NCI-H2196 (cell line): ENCODE measurements at regions not wholly inside any gene's neighbourhood (a gene's known extent, or its start where the extent isn't known, plus 50 kb on each side); places are given as distances from the start of the nearest gene placed in this dataset.
"Not testable (repeated sequence)": the region's sequence is repeated elsewhere in the genome, so short reads cannot be mapped to it uniquely, and the experiment has no call there.

Experiments
- DNase-seq: peaks from one replicate; lab custom pipeline; 2025; ENCODE audit not compliant: unreplicated experiment; lab: John Stamatoyannopoulos, UW

DNA sequence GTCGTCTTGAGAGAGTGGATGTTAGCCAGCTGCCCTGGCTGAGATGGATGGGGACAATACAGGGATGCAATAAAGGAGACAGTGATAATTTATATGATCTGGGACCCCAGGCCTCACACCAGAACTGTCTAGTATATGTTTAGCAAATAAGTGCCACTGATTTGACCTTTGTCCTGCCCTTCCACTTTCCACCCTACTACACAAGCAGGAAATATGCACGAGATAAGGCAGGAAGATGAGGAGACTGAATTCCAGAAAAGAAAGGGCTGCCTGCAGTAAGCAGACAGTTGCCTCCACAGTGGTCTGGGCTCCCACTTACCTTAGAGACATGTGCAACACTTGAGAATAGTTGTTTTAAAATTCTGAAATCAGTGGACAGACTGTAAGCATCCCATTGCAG is 80.2 kb upstream of the ZNF91 start:
- no peak for DNase-seq

DNA sequence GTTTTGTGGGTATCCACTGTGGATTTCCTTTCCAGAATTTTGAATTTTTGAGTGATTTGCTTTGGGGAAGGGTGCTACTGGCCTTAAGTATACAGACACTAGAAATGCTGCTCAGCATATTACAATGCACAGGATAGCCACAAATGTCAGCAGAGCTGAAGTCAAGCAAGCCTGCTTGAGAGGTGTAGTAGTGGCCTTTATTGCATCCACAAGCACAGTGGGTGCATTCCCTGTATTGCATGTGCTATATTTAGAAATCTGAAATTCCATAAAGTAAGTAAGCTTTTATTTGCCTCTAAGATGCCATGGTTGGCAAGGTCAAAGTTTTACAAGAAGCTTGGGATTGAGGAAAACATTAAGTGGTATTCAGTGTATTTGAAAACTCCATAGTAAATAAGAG is 79.5 kb upstream of the ZNF91 start:
- no peak for DNase-seq

DNA sequence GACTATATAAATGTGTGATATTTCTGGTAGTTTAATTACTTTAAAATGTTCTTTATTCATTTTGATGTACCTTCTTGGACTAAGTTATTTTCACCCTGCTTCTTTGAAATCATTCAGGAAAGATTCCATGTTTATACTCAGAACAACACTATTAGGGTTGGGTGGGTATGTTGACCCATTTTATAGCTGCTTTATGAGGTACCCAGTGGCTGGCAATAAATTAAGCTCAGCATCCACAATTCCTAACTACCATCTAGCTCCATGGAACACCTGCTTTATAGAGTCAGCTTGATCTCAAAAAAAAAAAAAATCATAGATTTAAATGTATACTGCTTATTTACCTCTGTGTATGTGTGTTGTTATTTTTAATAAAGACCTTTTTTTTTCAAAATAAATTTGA is 78.9 kb upstream of the ZNF91 start:
- no peak for DNase-seq

GRCh38 chr19:23470873-23471545 is 75.7 kb upstream of the ZNF91 start:
- no peak for DNase-seq

DNA sequence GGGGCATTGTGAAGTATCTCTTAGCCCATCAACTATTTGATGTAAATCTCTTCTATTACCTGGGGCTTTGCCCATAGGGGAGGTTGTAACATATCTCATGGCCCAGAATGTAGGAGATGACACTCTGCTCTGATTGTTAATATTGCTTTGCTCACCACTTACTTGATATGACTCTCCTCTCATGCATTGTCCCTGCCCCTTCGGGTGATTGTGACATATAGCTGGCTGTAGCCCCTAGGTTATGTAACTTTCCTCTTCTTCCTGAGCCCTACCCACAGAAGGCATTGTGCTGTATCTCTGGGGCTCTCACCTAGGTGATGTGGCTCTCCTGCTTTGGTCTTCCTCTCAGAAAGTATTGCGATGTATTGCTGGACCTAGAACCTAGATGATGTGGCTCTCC is 69.1 kb upstream of the ZNF91 start:
- not testable (repeated sequence) for DNase-seq

DNA sequence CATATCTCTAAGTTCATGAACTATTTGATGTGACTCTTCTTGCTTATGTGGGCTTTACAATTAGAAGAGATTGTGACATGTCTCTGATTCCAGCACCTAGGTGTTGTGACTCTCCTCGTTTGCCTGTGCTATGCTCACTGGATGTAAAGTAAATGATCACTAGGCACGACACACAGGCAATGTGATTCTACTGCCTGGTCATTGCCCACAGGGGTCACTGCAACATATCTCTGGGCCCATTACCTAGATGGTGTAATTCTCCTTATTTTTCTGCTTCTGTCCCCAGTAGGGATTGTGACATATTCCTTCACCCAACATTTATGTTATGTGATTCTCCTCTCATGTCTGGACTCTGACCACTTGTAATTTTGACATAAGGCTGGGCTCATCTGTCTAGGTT is 65.8 kb upstream of the ZNF91 start:
- DNase-seq: no peak

DNA sequence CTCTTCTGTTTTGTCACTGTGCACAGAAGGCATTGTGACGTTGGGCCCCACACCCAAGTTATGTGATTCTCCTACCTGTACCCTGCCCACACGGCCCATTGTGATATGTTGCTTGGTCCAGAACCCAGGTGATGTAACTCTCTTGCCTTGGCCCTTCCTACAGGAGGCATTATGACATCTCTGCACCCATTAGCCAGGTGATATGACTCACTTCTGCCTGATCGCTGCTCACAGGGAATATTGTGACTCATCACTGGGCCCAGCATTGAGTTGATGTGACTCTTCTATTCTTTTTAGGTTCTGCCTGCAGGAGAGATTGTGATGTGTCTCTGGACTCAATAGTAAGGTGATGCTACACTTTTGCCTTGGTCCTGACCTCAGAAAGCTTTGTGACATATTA is 65.4 kb upstream of the ZNF91 start:
- no peak for DNase-seq
